GM21717 (cell line): ENCODE measurements at regions not wholly inside any gene's neighbourhood (a gene's known extent, or its start where the extent isn't known, plus 50 kb on each side); places are given as distances from the start of the nearest gene placed in this dataset.
"Not testable (repeated sequence)": the region's sequence is repeated elsewhere in the genome, so short reads cannot be mapped to it uniquely, and the experiment has no call there.

Experiments used
- ATAC-seq: cut with Tn5 transposase; IDR thresholded peaks from one replicate; pipeline ENCODE4 v1.9.1; 2021; ENCODE audit warnings: mild to moderate bottlenecking, moderate library complexity; ENCODE audit not compliant: unreplicated experiment

GRCh38 chr14:41120402-41120801 is 486.3 kb upstream of the LRFN5 start:
- no peak for ATAC-seq

DNA sequence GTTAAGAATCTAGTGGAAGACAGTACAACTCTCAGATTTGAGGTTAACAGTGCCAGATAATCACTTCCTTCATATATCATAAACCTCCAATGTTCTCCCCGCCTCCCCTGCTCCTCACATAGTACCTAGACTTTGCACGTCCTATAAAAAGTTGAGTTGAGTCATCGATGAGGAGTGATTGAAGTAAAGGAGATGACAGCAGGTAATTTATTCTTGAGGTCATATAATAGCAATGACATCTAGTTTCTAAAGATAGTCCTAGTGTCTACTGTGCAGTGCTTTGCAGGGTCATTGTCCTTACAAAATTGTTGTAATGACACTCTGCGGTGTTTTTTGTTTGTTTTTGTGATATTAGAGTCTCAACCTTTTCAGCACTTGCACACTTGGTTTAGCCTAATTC is 510.5 kb upstream of the LRFN5 start:
- no peak for ATAC-seq

GRCh38 chr14:41087056-41087455 is 519.6 kb upstream of the LRFN5 start:
- no peak for ATAC-seq

DNA sequence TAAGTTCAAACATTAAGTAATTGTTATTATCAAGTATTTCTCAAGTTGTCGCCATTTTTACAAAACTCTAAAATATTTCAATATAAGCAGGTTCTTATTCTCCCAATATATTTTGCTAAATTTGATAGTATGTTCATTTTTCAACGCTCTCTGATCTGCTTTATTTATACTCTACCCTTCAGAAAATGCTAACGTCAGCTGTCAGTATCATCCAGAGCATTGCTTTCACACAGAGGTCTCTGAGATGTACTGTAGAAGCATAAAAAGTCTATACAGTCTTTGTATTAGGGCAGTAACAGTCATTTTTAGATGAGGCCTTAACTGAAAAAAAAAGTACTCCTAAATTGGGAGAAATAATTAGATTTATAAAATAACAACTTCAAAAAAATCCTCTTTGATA is 533.1 kb upstream of the LRFN5 start:
- ATAC-seq, result no peak

- no peak for ATAC-seq
Observed at GRCh38 chr14:41072776-41073175, 533.9 kb upstream of the LRFN5 start.

GRCh38 chr14:41071351-41071750 is 535.3 kb upstream of the LRFN5 start:
- no peak for ATAC-seq

GRCh38 chr14:41062826-41063225 is 543.9 kb upstream of the LRFN5 start:
- no peak for ATAC-seq

DNA sequence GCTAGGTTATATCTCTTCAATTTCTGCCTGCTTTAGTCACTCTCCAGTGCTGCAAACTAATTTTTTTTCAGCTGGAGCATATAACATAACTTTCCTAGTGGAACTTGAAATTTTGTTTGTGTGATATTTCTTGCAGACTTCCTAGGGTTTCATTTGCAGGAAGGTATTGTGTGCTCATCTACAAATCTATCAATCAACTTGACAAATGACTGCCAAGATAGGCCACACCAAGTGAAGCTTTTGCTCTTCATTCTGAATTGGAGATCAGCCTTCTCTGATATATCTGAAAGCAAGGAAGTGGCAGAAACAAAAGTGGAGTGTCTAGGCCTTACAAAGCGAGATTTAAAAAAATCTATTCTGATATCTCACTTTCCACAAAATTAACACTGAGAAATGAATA is 551.1 kb upstream of the LRFN5 start:
- no peak for ATAC-seq

DNA sequence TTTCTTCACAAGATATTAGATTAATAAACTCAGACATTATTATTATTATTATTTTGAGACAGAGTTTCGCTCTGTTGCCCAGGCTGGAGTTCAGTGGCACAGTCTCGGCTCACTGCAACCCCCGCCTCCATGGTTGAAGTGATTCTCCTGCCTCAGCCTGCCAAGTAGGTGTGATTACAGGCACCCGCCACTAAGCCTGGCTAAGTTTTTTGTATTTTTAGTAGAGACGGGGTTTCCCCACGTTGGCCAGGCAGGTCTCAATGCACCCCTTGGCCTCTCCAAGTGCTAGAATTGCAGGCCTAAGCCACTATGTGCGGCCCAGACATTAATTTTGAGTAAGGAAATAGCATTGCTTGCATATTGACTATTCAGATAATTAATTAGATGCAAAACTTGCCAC is 554.9 kb upstream of the LRFN5 start:
- no peak for ATAC-seq

- no peak for ATAC-seq
Observed at GRCh38 chr14:41047763-41048162, 558.9 kb upstream of the LRFN5 start.

DNA sequence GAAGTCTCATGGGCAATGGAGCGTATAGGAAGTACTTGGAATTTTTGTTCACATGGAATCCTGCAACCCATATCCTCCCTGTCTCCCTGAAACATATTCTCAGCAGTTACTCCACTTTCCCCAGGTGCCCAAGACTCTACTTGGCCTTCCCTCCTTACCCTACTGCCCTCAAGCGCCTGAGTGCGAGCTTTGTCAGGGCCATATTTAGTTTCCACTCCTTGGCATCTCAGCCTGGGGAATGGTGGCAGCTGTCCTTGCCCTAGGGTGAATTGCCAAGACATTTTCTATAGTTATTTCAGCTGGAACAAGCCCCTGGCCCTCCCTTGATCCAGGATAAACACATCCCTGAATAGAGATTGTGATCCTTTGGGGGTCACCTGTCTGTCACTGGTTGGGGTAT is 569.3 kb upstream of the LRFN5 start:
- no peak for ATAC-seq

- no peak for ATAC-seq
Observed at GRCh38 chr14:41034969-41035368, 571.7 kb upstream of the LRFN5 start.

GRCh38 chr14:41022932-41023331 is 583.7 kb upstream of the LRFN5 start:
- no peak for ATAC-seq

GRCh38 chr14:41016213-41016612 is 590.5 kb upstream of the LRFN5 start:
- no peak for ATAC-seq

DNA sequence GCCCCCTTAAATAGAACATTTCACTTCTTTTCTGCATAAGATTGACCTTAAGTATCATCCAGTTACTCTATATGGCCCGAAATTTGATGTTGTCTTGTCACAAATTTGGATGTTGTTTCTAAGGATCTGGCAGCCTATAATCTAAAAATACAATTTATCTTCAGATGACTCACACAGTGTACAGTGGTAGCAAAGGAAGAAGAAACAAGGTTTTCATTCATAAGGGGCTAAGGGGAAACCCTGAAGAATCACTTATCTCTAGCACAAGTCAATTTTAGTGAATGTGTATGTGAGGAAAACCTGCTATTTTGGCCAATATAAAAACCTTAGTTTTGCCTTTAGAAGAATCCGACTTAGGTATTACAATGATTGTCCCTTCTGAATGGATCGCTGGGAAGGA is 606.3 kb upstream of the LRFN5 start:
- no peak for ATAC-seq

DNA sequence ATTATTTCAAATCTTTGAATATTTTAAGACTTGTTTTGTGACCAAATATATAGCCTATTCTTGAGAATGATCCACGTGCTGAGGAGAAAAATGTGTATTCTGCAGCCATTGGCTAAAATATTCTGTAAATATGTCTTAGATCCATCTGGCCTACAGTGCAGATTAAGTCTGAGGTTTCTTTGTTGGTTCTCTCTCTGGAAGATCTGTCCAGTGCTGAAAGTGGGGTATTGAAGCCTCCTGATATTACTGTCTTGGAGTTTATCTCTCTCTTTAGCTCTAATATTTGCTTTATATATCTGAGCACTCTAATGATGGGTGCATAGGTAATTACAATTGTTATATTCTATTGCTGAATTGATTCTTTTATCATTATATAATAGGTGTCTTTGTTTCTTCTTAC is 617.4 kb upstream of the LRFN5 start:
- ATAC-seq, result no peak

GRCh38 chr14:40987481-40987880 is 619.2 kb upstream of the LRFN5 start:
- no peak for ATAC-seq

- ATAC-seq, result no peak
Observed at GRCh38 chr14:40986655-40987054, 620.0 kb upstream of the LRFN5 start.

- ATAC-seq, result no peak
Observed at GRCh38 chr14:40985584-40985983, 621.1 kb upstream of the LRFN5 start.

DNA sequence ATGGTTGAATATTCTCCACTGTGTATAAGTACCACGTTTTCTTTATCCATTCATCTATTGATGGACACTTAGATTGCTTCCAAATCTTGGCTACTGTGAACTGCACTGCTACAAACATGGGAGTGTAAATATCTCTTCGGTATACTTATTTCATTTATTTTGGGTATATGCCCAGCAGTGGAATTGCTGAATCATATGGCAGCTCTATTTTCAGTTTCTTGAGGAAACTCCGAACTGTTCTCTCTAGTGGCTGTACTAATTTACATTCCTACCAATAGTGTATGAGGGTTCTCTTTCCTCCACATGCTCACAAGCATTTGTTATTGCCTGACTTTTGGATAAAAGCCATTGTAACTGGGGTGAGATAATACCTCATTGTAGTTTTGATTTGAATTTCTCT is 623.1 kb upstream of the LRFN5 start:
- ATAC-seq, result no peak

DNA sequence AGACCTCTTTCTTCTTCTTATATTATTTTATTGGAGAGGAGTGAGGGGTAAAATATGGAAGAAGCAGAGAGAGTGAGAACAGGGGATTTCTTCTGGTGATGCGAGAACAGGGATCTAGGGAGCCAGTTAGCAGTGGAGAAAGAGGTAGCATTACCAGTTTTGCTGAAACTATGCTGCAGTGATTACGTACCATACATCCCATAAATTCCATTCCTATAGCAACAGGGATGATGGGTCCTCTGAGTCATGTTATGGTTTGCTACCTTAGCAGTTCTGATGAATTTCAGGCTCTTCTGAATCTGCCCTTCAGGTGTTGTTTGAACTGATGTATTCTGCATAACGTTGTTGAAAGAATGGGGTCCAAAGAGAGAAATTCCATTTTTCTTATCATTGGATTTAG is 625.4 kb upstream of the LRFN5 start:
- ATAC-seq, result no peak

DNA sequence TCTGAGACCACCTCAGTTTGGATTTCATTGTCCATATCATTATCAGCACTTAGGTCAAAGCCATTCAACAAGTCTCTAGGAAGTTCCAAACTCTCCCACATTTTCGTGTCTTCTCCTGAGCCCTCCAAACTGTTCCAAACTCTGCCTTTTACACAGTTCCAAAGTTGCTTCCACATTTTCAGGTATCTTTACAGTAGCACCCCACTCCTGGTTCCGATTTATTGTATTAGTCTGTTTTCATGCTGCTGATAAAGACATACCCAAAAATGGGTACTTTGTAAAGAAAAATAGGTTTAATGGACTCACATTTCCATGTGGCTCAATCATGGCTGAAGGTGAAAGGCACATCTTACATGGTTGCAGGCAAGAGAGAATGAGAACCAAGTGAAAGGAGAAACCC is 646.4 kb upstream of the LRFN5 start:
- ATAC-seq, result not testable (repeated sequence)

DNA sequence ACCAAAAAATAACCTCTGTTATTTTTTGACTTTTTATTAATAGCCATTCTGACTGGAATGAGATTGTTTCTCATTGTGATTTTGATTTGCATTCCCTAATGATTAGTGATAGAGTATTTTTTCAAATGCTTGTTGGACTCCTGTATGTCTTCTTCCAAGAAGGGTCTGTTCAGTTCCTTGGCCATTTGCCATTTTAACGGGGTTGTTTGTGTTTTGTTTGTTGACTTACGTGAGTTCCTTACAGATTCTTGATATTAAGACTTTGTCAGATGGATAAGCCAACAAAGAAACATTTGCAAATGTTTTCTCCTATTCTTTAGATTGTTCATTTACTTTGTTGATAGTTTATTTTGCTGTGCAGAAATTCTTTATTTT is 651.6 kb upstream of the LRFN5 start:
- no peak for ATAC-seq
